ENCODE measurements at regions not wholly inside any gene's neighbourhood (a gene's known extent, or its start where the extent isn't known, plus 50 kb on each side); places are given as distances from the start of the nearest gene placed in this dataset.

GRCh38 chr12:91922139-91922538 lies 223.5 kb downstream of the BTG1 start:
- no peak for DNase-seq (ENCODE audit: low spot score)

GRCh38 chr12:91921555-91921954 lies 224.1 kb downstream of the BTG1 start:
- no peak for DNase-seq (ENCODE audit: low spot score)

GRCh38 chr12:91920741-91921140 lies 224.9 kb downstream of the BTG1 start:
- DNase-seq (ENCODE audit: low spot score), result no peak

- peak; percentile 24 for DNase-seq (ENCODE audit: low spot score)
Observed at GRCh38 chr12:91920276-91920675, 225.4 kb downstream of the BTG1 start.

- DNase-seq (ENCODE audit: low spot score), result no peak
Observed at GRCh38 chr12:91918431-91918830, 227.2 kb downstream of the BTG1 start.

- DNase-seq (ENCODE audit: low spot score), result no peak
Observed at GRCh38 chr12:91914701-91915100, 230.9 kb downstream of the BTG1 start.

GRCh38 chr12:91913651-91914050 lies 232.0 kb downstream of the BTG1 start:
- DNase-seq (ENCODE audit: low spot score), result no peak

- no peak for DNase-seq (ENCODE audit: low spot score)
Observed at GRCh38 chr12:91913124-91913523, 232.5 kb downstream of the BTG1 start.

- no peak for DNase-seq (ENCODE audit: low spot score)
Observed at GRCh38 chr12:91912178-91912577, 233.5 kb downstream of the BTG1 start.

GRCh38 chr12:91910871-91911388 lies 234.7 kb downstream of the BTG1 start:
- no peak for DNase-seq (ENCODE audit: low spot score)

- peak; percentile 16 for DNase-seq (ENCODE audit: low spot score)
Observed at GRCh38 chr12:91902860-91903683, 242.6 kb downstream of the BTG1 start.

- no peak for DNase-seq (ENCODE audit: low spot score)
Observed at GRCh38 chr12:91901381-91902074, 244.1 kb downstream of the BTG1 start.

GRCh38 chr12:91900971-91901370 lies 244.7 kb downstream of the BTG1 start:
- DNase-seq (ENCODE audit: low spot score), result no peak

GRCh38 chr12:91899056-91899455 lies 246.6 kb downstream of the BTG1 start:
- no peak for DNase-seq (ENCODE audit: low spot score)

GRCh38 chr12:91897025-91897515 lies 248.6 kb downstream of the BTG1 start:
- DNase-seq (ENCODE audit: low spot score), result no peak

GRCh38 chr12:91896286-91897024 lies 249.2 kb downstream of the BTG1 start:
- DNase-seq (ENCODE audit: low spot score), result peak; percentile 44

GRCh38 chr12:91894911-91895310 lies 250.7 kb downstream of the BTG1 start:
- no peak for DNase-seq (ENCODE audit: low spot score)

- DNase-seq (ENCODE audit: low spot score), result no peak
Observed at GRCh38 chr12:91893476-91893875, 252.2 kb downstream of the BTG1 start.

GRCh38 chr12:91892081-91892855 lies 253.4 kb downstream of the BTG1 start:
- DNase-seq (ENCODE audit: low spot score), result no peak

GRCh38 chr12:91890742-91891141 lies 254.9 kb downstream of the BTG1 start:
- no peak for DNase-seq (ENCODE audit: low spot score)

- no peak for DNase-seq (ENCODE audit: low spot score)
Observed at GRCh38 chr12:91889910-91890309, 255.7 kb downstream of the BTG1 start.

GRCh38 chr12:91889059-91889458 lies 256.6 kb downstream of the BTG1 start:
- DNase-seq (ENCODE audit: low spot score), result no peak
